ENCODE measurements at regions not wholly inside any gene's neighbourhood (a gene's known extent, or its start where the extent isn't known, plus 50 kb on each side); places are given as distances from the start of the nearest gene placed in this dataset.

GRCh38 chr11:21930408-21930807 lies 262.5 kb upstream of the ANO5 start:
- TF ChIP-seq CTCF (IDR thresholded peaks at IDR 0.05) (no peak), CEBPB (IDR thresholded peaks at IDR 0.05) (no peak), POLR2A (IDR thresholded peaks at IDR 0.05; ENCODE audit: low read length) (no peak), HDAC2 (IDR thresholded peaks at IDR 0.05) (no peak), RFX5 (IDR thresholded peaks at IDR 0.05) (no peak), EP300 (IDR thresholded peaks at IDR 0.05) (no peak), RNF2 (IDR thresholded peaks at IDR 0.05; ENCODE audit: borderline replicate concordance, low read depth) (no peak)
- TF ChIP-seq, protein P1, sequence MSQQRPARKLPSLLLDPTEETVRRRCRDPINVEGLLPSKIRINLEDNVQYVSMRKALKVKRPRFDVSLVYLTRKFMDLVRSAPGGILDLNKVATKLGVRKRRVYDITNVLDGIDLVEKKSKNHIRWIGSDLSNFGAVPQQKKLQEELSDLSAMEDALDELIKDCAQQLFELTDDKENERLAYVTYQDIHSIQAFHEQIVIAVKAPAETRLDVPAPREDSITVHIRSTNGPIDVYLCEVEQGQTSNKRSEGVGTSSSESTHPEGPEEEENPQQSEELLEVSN (IDR thresholded peaks at IDR 0.05; ENCODE audit: borderline replicate concordance, low read depth): no peak
- TF ChIP-seq, protein P2, sequence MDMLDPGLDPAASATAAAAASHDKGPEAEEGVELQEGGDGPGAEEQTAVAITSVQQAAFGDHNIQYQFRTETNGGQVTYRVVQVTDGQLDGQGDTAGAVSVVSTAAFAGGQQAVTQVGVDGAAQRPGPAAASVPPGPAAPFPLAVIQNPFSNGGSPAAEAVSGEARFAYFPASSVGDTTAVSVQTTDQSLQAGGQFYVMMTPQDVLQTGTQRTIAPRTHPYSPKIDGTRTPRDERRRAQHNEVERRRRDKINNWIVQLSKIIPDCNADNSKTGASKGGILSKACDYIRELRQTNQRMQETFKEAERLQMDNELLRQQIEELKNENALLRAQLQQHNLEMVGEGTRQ (IDR thresholded peaks at IDR 0.05): no peak

Measured in A549 (cell line).